MCF 10A (cell line): ENCODE measurements at regions not wholly inside any gene's neighbourhood (a gene's known extent, or its start where the extent isn't known, plus 50 kb on each side); places are given as distances from the start of the nearest gene placed in this dataset.

Experiments used
- BruUV-seq: library from RNA; stranded (reverse); fragments of 400-500 nt; replicated peaks from 2 replicates; lab custom pipeline; 2021; lab: Mats Ljungman, UMichigan
- CTCF ChIA-PET: fragments of 300-600 bp; sonication (Branson Sonifier 250); formaldehyde crosslinking; extraction: SDS; loops from one replicate; lab custom pipeline; 2021; ENCODE audit warnings: antibody characterized with exemption, inconsistent platforms; lab: Yijun Ruan, JAX
- POLR2A ChIA-PET: fragments of 300-600, 350-650 bp; sonication (Branson Sonifier 250); formaldehyde crosslinking; extraction: SDS; loops from one replicate; lab custom pipeline; 2020; ENCODE audit warnings: antibody characterized with exemption, inconsistent platforms; lab: Yijun Ruan, JAX
- DNase-seq: peaks from one replicate; pipeline ENCODE4 v3.0.0-alpha.2; 2018; ENCODE audit not compliant: unreplicated experiment
- H3K27ac Mint-ChIP-seq: one replicate; pipeline ENCODE4 v1.8.0; 2022; ENCODE audit warnings: mild to moderate bottlenecking, low read depth, mixed read lengths; ENCODE audit not compliant: unreplicated experiment
- H3K27me3 Mint-ChIP-seq: one replicate; pipeline ENCODE4 v1.8.0; 2022; ENCODE audit warnings: mixed read lengths; ENCODE audit not compliant: insufficient read depth, unreplicated experiment
- H3K36me3 Mint-ChIP-seq: one replicate; pipeline ENCODE4 v1.8.0; 2022; ENCODE audit warnings: mild to moderate bottlenecking, moderate library complexity, mixed read lengths; ENCODE audit not compliant: insufficient read depth, unreplicated experiment
- H3K4me1 Mint-ChIP-seq: one replicate; pipeline ENCODE4 v1.8.0; 2022; ENCODE audit warnings: mixed read lengths; ENCODE audit not compliant: insufficient read depth, unreplicated experiment
- H3K4me3 Mint-ChIP-seq: one replicate; pipeline ENCODE4 v1.8.0; 2022; ENCODE audit warnings: mild to moderate bottlenecking, moderate library complexity, mixed read lengths; ENCODE audit not compliant: unreplicated experiment
- H3K9me3 Mint-ChIP-seq: one replicate; pipeline ENCODE4 v1.8.0; 2022; ENCODE audit warnings: mixed read lengths; ENCODE audit not compliant: unreplicated experiment
- CTCF ChIP-seq: fragments of 200-600 bp; IDR thresholded peaks from one replicate; pipeline ENCODE4 v1.8.0; 2022; ENCODE audit warnings: antibody characterized with exemption, mild to moderate bottlenecking; ENCODE audit not compliant: unreplicated experiment
- intact Hi-C: fragments of 100-400 bp; cut with micrococcal nuclease; formaldehyde crosslinking; loops from 2 replicates; pipeline ENCODE4 v1.14.1; 2022

GRCh38 chr3:193824365-193824764 is 231.4 kb downstream of the OPA1 start:
- no peak for DNase-seq

GRCh38 chr3:193825617-193826016 is 232.6 kb downstream of the OPA1 start:
- no peak for TF ChIP-seq CTCF
- no peak for DNase-seq
- Mint-ChIP-seq H3K36me3 (peaks cover 5% of the 10 kb centered on the region), H3K27me3 (no peaks in the 10 kb centered on the region), H3K9me3 (no peaks in the 10 kb centered on the region), H3K27ac (peak overlapping the region; percentile 90), H3K4me3 (no peak overlapping the region), H3K4me1 (peaks cover 28% of the 10 kb centered on the region)
- POLR2A ChIA-PET, result interaction anchor here (1.0 to 12.7 kb wide), 6 partner anchors 11 to 490 kb away, joined by 3 to 162 read pairs (median 4); no protein-coding TSS in a partner anchor
- intact Hi-C loops, result no loop called here
- CTCF ChIA-PET, result interaction anchor here (1.1 to 1.4 kb wide), 2 partner anchors 490 to 513 kb away, joined by 3 to 7 read pairs; no protein-coding TSS in a partner anchor
- no TSS peak for BruUV-seq

More at GRCh38 chr3:193824365-193824764, 231.4 kb downstream of the OPA1 start:
- Mint-ChIP-seq H3K27ac (no peak overlapping the region), H3K9me3 (no peaks in the 10 kb centered on the region), H3K4me1 (peaks cover 17% of the 10 kb centered on the region), H3K4me3 (no peak overlapping the region), H3K27me3 (no peaks in the 10 kb centered on the region), H3K36me3 (no peaks in the 10 kb centered on the region)
- POLR2A ChIA-PET, result no interaction called here
- intact Hi-C loops, result no loop called here
- no peak for TF ChIP-seq CTCF
- CTCF ChIA-PET, result interaction anchor here (0.6 kb wide), 1 partner anchor 235 kb away, joined by 4 read pairs; no protein-coding TSS in a partner anchor
- BruUV-seq, result no TSS peak

GRCh38 chr3:193826159-193826795 is 233.3 kb downstream of the OPA1 start:
- peak overlapping the region; percentile 7 for H3K4me3 Mint-ChIP-seq
- ChIA-PET POLR2A (interaction anchor here (1.0 to 12.7 kb wide), 11 partner anchors 9 to 489 kb away, joined by 3 to 162 read pairs (median 3); no protein-coding TSS in a partner anchor), CTCF (interaction anchor here (0.6 to 1.6 kb wide), 5 partner anchors 44 to 513 kb away, joined by 3 to 7 read pairs (median 3); no protein-coding TSS in a partner anchor)
- no peak for TF ChIP-seq CTCF
- H3K4me1 Mint-ChIP-seq, result peaks cover 34% of the 10 kb centered on the region
- DNase-seq, result peak; percentile 81
- no TSS peak for BruUV-seq
- no peaks in the 10 kb centered on the region for H3K9me3 Mint-ChIP-seq
- no peaks in the 10 kb centered on the region for H3K27me3 Mint-ChIP-seq
- H3K27ac Mint-ChIP-seq, result peak overlapping the region; percentile 90
- H3K36me3 Mint-ChIP-seq, result peaks cover 6% of the 10 kb centered on the region
- intact Hi-C loops, result no loop called here

- ChIA-PET POLR2A (interaction anchor here (1.0 to 12.7 kb wide), 11 partner anchors 10 to 488 kb away, joined by 3 to 162 read pairs (median 5); partner anchors contain the start of gene HES1), CTCF (interaction anchor here (0.5 to 1.6 kb wide), 5 partner anchors 45 to 498 kb away, joined by 3 to 7 read pairs (median 3); no protein-coding TSS in a partner anchor)
- Mint-ChIP-seq H3K9me3 (no peaks in the 10 kb centered on the region), H3K4me1 (peaks cover 43% of the 10 kb centered on the region), H3K4me3 (no peak overlapping the region), H3K27ac (peak overlapping the region; percentile 90), H3K27me3 (no peaks in the 10 kb centered on the region), H3K36me3 (peaks cover 10% of the 10 kb centered on the region)
- no peak for TF ChIP-seq CTCF
- no peak for DNase-seq
- intact Hi-C loops, result no loop called here
- BruUV-seq, result no TSS peak
Observed at GRCh38 chr3:193827040-193827669, 234.1 kb downstream of the OPA1 start.
